HEK293 (cell line): ENCODE measurements at regions not wholly inside any gene's neighbourhood (a gene's known extent, or its start where the extent isn't known, plus 50 kb on each side); places are given as distances from the start of the nearest gene placed in this dataset.
A peak's percentile ranks its signal among the peaks of the same experiment; 100 is the strongest.

Experiments used
- CTCF ChIA-PET: fragments of 350-600 bp; formaldehyde crosslinking; extraction: SDS; loops from one replicate; lab custom pipeline; 2021; ENCODE audit warnings: antibody characterized with exemption; lab: Yijun Ruan, JAX
- POLR2A ChIA-PET: fragments of 300-600 bp; formaldehyde crosslinking; extraction: SDS; loops from one replicate; lab custom pipeline; 2020; ENCODE audit warnings: antibody characterized with exemption, inconsistent platforms; lab: Yijun Ruan, JAX
- H3K27ac ChIP-seq: fragments of 200-500 bp; sonication (Bioruptor generic); 2 replicates; pipeline ENCODE4 v1.5.1; 2014; ENCODE audit warnings: low read depth, low read length, control low read depth, inconsistent platforms; ENCODE audit errors: extremely low read depth
- H3K36me3 ChIP-seq, 2 experiments: fragments of 200-500 bp in 1 of 2; sonication (Bioruptor generic) in 1 of 2; 1 replicate in 1 of 2; 2 replicates in 1 of 2; pipeline ENCODE4 v1.5.1; 2014 to 2017; ENCODE audit warnings: inconsistent platforms in 2 of 2, low read length in 2 of 2; ENCODE audit not compliant: control insufficient read depth in 2 of 2, insufficient read depth in 1 of 2
- H3K4me1 ChIP-seq: fragments of 200-500 bp; sonication (Bioruptor generic); 2 replicates; pipeline ENCODE4 v1.5.1; 2014; ENCODE audit warnings: mild to moderate bottlenecking, low read length, inconsistent platforms; ENCODE audit not compliant: control insufficient read depth, insufficient read depth
- H3K4me3 ChIP-seq: 2 replicates; pipeline ENCODE4 v1.5.1; 2011; ENCODE audit warnings: low read depth, mild to moderate bottlenecking, control low read depth, low read length, moderate library complexity
- H3K9me3 ChIP-seq: fragments of 200-500 bp; sonication (Bioruptor generic); 2 replicates; pipeline ENCODE4 v1.5.1; 2014; ENCODE audit warnings: low read depth, low read length, inconsistent platforms; ENCODE audit not compliant: control insufficient read depth, insufficient read depth
- GLIS1 ChIP-seq: fragments of 450-650 bp; formaldehyde crosslinking; IDR thresholded peaks from 2 replicates; pipeline ENCODE4 v1.5.1; 2016; ENCODE audit warnings: missing biosample characterization, missing genetic modification characterization
- GLIS2 ChIP-seq: fragments of 450-650 bp; formaldehyde crosslinking; IDR thresholded peaks from 2 replicates; pipeline ENCODE4 v1.5.1; 2016; ENCODE audit warnings: missing biosample characterization, missing genetic modification characterization
- RBAK ChIP-seq: fragments of 450-650 bp; formaldehyde crosslinking; IDR thresholded peaks from 2 replicates; pipeline ENCODE4 v1.5.1; 2016; ENCODE audit warnings: missing biosample characterization, missing genetic modification characterization
- TRIM28 ChIP-seq: IDR thresholded peaks from 2 replicates; pipeline ENCODE4 v1.6.1; 2011; ENCODE audit warnings: low read length, control low read depth, borderline replicate concordance
- ZBTB20 ChIP-seq: fragments of 450-650 bp; formaldehyde crosslinking; IDR thresholded peaks from 2 replicates; pipeline ENCODE4 v1.5.1; 2016; ENCODE audit warnings: missing biosample characterization, missing genetic modification characterization
- ZIC2 ChIP-seq: fragments of 450-650 bp; formaldehyde crosslinking; IDR thresholded peaks from 2 replicates; pipeline ENCODE4 v1.5.1; 2016; ENCODE audit warnings: missing biosample characterization, missing genetic modification characterization
- ZNF26 ChIP-seq: fragments of 450-650 bp; formaldehyde crosslinking; IDR thresholded peaks from 2 replicates; pipeline ENCODE4 v1.5.1; 2016; ENCODE audit warnings: missing biosample characterization, missing genetic modification characterization
- ZNF266 ChIP-seq: fragments of 450-650 bp; formaldehyde crosslinking; IDR thresholded peaks from 2 replicates; pipeline ENCODE4 v1.5.1; 2016; ENCODE audit warnings: missing biosample characterization, missing genetic modification characterization, low read depth
- ZNF639 ChIP-seq: fragments of 450-650 bp; formaldehyde crosslinking; IDR thresholded peaks from 2 replicates; pipeline ENCODE4 v1.5.1; 2016; ENCODE audit warnings: missing biosample characterization, missing genetic modification characterization
- ZNF776 ChIP-seq: fragments of 450-650 bp; formaldehyde crosslinking; IDR thresholded peaks from 2 replicates; pipeline ENCODE4 v1.5.0; 2017; ENCODE audit warnings: missing biosample characterization, missing genetic modification characterization, borderline replicate concordance
- ZNF843 ChIP-seq: fragments of 450-650 bp; formaldehyde crosslinking; IDR thresholded peaks from 2 replicates; pipeline ENCODE4 v1.5.1; 2016; ENCODE audit warnings: missing biosample characterization, missing genetic modification characterization
- TF ChIP-seq, protein P1 (sequence below): fragments of 450-650 bp; formaldehyde crosslinking; optimal IDR thresholded peaks from 2 replicates; pipeline ENCODE3; 2016; ENCODE audit warnings: missing biosample characterization, mild to moderate bottlenecking, missing genetic modification characterization
- TF ChIP-seq, protein P2 (sequence below): fragments of 450-650 bp; formaldehyde crosslinking; IDR thresholded peaks from 2 replicates; pipeline ENCODE4 v1.5.1; 2016; ENCODE audit warnings: missing biosample characterization, missing genetic modification characterization, low read depth
- TF ChIP-seq, protein P3 (sequence below): fragments of 450-650 bp; formaldehyde crosslinking; IDR thresholded peaks from 2 replicates; pipeline ENCODE4 v1.5.1; 2016; ENCODE audit warnings: missing biosample characterization, missing genetic modification characterization
- TF ChIP-seq, protein P4 (sequence below): fragments of 450-650 bp; formaldehyde crosslinking; IDR thresholded peaks from 2 replicates; pipeline ENCODE4 v1.5.1; 2016; ENCODE audit warnings: missing biosample characterization, missing genetic modification characterization

DNA sequence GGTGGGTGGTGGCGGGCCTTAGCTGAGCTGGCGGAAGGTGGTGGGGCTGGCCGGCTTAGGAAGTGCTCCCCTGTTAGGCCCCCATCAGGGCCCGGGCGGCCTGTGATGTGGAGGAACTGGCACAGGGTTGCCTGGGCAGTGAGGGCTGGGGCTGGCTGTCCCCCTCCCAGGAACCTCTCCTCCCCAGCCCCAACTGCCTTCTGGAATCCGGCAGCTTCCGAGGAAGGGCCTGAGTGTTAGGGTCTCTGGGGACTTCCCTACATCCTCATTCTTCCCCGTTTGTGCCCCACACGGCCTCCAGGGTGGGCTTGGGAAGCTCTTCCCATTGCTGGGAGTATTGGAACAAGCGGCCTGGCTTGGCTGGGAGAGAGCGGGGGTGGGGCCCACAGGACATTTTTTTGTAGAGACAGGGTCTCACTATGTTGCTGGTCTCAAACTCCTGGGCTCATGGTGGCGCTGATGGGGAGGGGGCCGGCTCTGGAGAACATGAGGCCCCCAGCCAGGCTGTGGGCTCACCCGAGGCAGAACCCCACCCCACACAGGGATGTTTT is 89.9 kb upstream of the CIBAR2 start (continued):
- TF ChIP-seq ZNF639 (tag by site-specific recombination) = no peak
- TF ChIP-seq, protein P1, sequence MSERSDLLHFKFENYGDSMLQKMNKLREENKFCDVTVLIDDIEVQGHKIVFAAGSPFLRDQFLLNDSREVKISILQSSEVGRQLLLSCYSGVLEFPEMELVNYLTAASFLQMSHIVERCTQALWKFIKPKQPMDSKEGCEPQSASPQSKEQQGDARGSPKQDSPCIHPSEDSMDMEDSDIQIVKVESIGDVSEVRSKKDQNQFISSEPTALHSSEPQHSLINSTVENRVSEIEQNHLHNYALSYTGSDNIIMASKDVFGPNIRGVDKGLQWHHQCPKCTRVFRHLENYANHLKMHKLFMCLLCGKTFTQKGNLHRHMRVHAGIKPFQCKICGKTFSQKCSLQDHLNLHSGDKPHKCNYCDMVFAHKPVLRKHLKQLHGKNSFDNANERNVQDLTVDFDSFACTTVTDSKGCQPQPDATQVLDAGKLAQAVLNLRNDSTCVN (tag by site-specific recombination) = no peak
- TF ChIP-seq, all 188 proteins: peak for 2

DNA sequence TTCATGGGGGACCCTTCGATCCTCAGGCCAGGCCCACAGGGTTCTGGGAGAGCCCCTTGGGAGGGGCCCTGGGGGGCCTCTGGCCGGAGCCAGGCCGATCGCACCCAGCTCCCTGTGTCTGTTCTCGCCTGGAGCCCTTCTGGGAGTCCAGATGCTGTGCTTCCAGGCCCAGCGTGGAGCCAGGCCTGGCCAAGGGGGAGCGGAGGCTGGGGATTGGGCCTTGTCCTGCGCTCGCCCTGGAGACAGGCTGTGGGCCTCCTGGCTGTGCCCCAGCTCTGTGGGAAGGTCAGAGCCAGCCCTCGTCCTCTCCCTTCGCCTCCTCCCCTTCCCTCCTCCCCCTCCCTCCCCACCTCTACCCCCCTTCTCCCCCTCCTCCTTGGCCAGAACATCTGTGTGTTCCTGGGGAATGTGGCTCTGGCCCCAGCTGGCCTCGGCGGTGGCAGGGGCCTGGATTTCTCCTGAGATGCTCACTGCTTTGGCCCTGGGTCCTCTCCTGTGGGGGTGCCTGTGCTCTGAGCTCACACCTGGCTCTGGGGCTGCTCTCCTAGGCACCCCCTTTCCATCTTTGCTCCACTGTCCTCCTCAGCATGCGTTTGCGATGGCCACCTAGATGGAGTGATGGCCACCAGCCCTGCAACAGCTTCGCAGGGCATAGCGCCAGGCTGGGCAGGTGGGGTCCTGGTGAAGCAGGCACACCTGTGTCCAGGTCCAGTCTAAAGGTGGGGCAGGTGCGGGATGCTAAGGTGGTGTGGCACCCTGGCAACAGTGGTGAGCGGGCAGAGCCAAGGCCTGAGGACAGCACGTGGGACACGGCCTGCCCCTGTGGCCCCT is 90.6 kb upstream of the CIBAR2 start:
- TF ChIP-seq ZNF266 = no peak
- TF ChIP-seq TRIM28 = no peak
- TF ChIP-seq, protein P2, sequence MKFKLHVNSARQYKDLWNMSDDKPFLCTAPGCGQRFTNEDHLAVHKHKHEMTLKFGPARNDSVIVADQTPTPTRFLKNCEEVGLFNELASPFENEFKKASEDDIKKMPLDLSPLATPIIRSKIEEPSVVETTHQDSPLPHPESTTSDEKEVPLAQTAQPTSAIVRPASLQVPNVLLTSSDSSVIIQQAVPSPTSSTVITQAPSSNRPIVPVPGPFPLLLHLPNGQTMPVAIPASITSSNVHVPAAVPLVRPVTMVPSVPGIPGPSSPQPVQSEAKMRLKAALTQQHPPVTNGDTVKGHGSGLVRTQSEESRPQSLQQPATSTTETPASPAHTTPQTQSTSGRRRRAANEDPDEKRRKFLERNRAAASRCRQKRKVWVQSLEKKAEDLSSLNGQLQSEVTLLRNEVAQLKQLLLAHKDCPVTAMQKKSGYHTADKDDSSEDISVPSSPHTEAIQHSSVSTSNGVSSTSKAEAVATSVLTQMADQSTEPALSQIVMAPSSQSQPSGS = no peak
- TF ChIP-seq GLIS1 (tag by site-specific recombination) = peak; percentile 22; the same call in 1 of the 2 replicates
- TF ChIP-seq, protein P3, sequence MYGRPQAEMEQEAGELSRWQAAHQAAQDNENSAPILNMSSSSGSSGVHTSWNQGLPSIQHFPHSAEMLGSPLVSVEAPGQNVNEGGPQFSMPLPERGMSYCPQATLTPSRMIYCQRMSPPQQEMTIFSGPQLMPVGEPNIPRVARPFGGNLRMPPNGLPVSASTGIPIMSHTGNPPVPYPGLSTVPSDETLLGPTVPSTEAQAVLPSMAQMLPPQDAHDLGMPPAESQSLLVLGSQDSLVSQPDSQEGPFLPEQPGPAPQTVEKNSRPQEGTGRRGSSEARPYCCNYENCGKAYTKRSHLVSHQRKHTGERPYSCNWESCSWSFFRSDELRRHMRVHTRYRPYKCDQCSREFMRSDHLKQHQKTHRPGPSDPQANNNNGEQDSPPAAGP = no peak
- TF ChIP-seq GLIS2 (tag by site-specific recombination) = peak; percentile 21; the same call in 1 of the 2 replicates
- no peak for TF ChIP-seq ZNF776
- TF ChIP-seq ZNF843 = no peak
- TF ChIP-seq ZNF26 (tag by site-specific recombination) = no peak
- peak; percentile 42; the same call in 1 of the 2 replicates for TF ChIP-seq ZIC2 (tag by site-specific recombination)
- TF ChIP-seq, protein P4, sequence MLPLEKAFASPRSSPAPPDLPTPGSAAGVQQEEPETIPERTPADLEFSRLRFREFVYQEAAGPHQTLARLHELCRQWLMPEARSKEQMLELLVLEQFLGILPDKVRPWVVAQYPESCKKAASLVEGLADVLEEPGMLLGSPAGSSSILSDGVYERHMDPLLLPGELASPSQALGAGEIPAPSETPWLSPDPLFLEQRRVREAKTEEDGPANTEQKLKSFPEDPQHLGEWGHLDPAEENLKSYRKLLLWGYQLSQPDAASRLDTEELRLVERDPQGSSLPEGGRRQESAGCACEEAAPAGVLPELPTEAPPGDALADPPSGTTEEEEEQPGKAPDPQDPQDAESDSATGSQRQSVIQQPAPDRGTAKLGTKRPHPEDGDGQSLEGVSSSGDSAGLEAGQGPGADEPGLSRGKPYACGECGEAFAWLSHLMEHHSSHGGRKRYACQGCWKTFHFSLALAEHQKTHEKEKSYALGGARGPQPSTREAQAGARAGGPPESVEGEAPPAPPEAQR (tag by site-specific recombination) = no peak
- no peak for TF ChIP-seq ZBTB20 (tag by site-specific recombination)
- TF ChIP-seq RBAK (tag by site-specific recombination) = no peak
- peaks cover 0 to 1% of the 10 kb centered on the region in 2 experiments; a peak in 1 of 3 replicates for H3K36me3 ChIP-seq
- H3K4me3 ChIP-seq = no peak overlapping the region
- CTCF ChIA-PET = interaction anchor here (0.6 to 1.1 kb wide), 2 partner anchors 16 to 42 kb away, joined by 3 read pairs; no protein-coding TSS in a partner anchor
- POLR2A ChIA-PET = interaction anchor here (0.5 kb wide), 1 partner anchor 518 kb away, joined by 3 read pairs; no protein-coding TSS in a partner anchor
- no peaks in the 10 kb centered on the region for H3K9me3 ChIP-seq
- H3K4me1 ChIP-seq = no peaks in the 10 kb centered on the region
- no peak overlapping the region for H3K27ac ChIP-seq
